Tibial artery (tissue), 4 donors: ENCODE measurements at regions not wholly inside any gene's neighbourhood (a gene's known extent, or its start where the extent isn't known, plus 50 kb on each side); places are given as distances from the start of the nearest gene placed in this dataset.

Experiments
- DNase-seq, 2 donors: peaks; one replicate each; pipeline ENCODE4 v3.0.0-alpha.2; 2019
- H3K27ac ChIP-seq, 2 donors: fragments of 200-600 bp; sonication (generic) in 1 of 2; 1 replicate in 1 of 2; 2 replicates in 1 of 2; pipeline ENCODE4 v1.5.1; 2018 to 2019; ENCODE audit warnings: mild to moderate bottlenecking in 1 of 2
- H3K27me3 ChIP-seq, 2 donors: fragments of 200-600 bp; sonication (generic) in 1 of 2; one replicate each; pipeline versions ENCODE4 v1.5.1 to v1.6.0; 2016 to 2019
- H3K36me3 ChIP-seq, 3 donors: fragments of 200-600 bp; sonication (generic) in 2 of 3; one replicate each; pipeline ENCODE4 v1.5.1; 2016 to 2019; ENCODE audit warnings: mild to moderate bottlenecking in 2 of 3
- H3K4me1 ChIP-seq, 4 donors: fragments of 200-600 bp; sonication (generic) in 2 of 4; 1 replicate in 3 of 4; 2 replicates in 1 of 4; pipeline ENCODE4 v1.5.1; 2016 to 2019
- H3K4me3 ChIP-seq, 2 donors: fragments of 200-600 bp; sonication (generic) in 1 of 2; 1 replicate in 1 of 2; 2 replicates in 1 of 2; pipeline ENCODE4 v1.5.1; 2018 to 2019; ENCODE audit warnings: mild to moderate bottlenecking in 2 of 2
- H3K9me3 ChIP-seq, 3 donors: fragments of 200-600 bp; sonication (generic) in 1 of 3; one replicate each; pipeline ENCODE4 v1.5.1; 2016 to 2019
- intact Hi-C: fragments of 100-400 bp; cut with DNase I; formaldehyde crosslinking; loops from one replicate; pipeline ENCODE4 v1.15.0; 2023; ENCODE audit warnings: low total_unique reads
- TF ChIP-seq, protein P1 (sequence below), 2 experiments: fragments of 200-600 bp in 1 of 2; fragments of 450-650 bp in 1 of 2; IDR thresholded peaks; one replicate each; pipeline ENCODE4 v1.5.1; 2017 to 2019; ENCODE audit warnings: antibody characterized with exemption in 2 of 2, mild to moderate bottlenecking in 1 of 2, moderate library complexity in 1 of 2

DNA sequence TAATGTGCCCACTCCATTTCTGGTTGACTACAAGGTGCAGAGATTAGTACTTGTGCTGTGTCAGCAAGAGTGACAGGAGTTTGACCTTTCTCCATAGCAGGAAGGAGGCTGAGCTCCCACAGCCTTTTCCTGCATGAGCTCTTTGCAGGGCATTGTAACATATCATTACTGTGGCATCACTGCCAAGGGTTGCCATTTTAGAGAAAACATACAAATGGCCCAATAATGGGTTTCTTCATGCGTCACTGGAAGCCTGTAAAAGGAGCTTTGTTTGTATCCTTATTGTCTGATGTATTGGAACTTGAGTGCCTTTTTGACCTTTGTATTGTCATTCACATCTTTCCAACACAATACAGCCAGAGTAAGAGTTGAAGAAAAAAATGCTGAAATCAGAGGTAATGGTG lies 323.0 kb upstream of the CDIN1 start:
- no peak overlapping the region for H3K4me3 ChIP-seq
- no peaks in the 10 kb centered on the region for H3K27me3 ChIP-seq
- no peak for DNase-seq
- H3K36me3 ChIP-seq, result no peaks in the 10 kb centered on the region
- TF ChIP-seq, protein P1, sequence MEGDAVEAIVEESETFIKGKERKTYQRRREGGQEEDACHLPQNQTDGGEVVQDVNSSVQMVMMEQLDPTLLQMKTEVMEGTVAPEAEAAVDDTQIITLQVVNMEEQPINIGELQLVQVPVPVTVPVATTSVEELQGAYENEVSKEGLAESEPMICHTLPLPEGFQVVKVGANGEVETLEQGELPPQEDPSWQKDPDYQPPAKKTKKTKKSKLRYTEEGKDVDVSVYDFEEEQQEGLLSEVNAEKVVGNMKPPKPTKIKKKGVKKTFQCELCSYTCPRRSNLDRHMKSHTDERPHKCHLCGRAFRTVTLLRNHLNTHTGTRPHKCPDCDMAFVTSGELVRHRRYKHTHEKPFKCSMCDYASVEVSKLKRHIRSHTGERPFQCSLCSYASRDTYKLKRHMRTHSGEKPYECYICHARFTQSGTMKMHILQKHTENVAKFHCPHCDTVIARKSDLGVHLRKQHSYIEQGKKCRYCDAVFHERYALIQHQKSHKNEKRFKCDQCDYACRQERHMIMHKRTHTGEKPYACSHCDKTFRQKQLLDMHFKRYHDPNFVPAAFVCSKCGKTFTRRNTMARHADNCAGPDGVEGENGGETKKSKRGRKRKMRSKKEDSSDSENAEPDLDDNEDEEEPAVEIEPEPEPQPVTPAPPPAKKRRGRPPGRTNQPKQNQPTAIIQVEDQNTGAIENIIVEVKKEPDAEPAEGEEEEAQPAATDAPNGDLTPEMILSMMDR (IDR thresholded peaks at IDR 0.05), result no peak
- no peaks in the 10 kb centered on the region for H3K4me1 ChIP-seq
- H3K27ac ChIP-seq, result no peak overlapping the region
- intact Hi-C loops, result no loop called here
- H3K9me3 ChIP-seq, result no peaks in the 10 kb centered on the region

DNA sequence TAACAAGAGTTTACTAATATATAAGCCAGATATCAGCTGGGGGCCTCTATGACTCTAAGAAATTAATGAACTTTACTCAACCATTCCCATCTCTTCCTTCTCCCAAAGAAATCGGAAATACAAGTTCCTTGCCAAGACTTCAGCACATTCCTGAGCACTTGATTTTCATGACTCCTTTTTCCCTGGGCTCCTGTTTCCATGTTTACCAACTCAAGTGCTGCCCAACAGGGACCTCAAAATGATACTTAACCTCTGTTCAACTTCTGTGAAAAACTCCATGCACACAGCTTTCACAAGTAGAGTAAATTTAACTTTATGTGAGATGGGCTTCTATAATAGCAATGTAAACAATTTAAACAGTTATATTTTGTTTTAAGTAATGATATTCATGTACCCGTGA lies 315.8 kb upstream of the CDIN1 start:
- H3K4me3 ChIP-seq, result no peak overlapping the region
- H3K36me3 ChIP-seq, result no peaks in the 10 kb centered on the region
- H3K4me1 ChIP-seq, result no peaks in the 10 kb centered on the region
- TF ChIP-seq, protein P1 (IDR thresholded peaks at IDR 0.05), result no peak
- H3K27ac ChIP-seq, result no peak overlapping the region
- intact Hi-C loops, result no loop called here
- H3K27me3 ChIP-seq, result no peaks in the 10 kb centered on the region
- no peaks in the 10 kb centered on the region for H3K9me3 ChIP-seq
- no peak for DNase-seq

- H3K9me3 ChIP-seq, result no peaks in the 10 kb centered on the region
- H3K27ac ChIP-seq, result no peak overlapping the region
- intact Hi-C loops, result no loop called here
- H3K36me3 ChIP-seq, result no peaks in the 10 kb centered on the region
- H3K27me3 ChIP-seq, result no peaks in the 10 kb centered on the region
- TF ChIP-seq, protein P1 (IDR thresholded peaks at IDR 0.05), result no peak
- DNase-seq, result no peak
- H3K4me1 ChIP-seq, result no peaks in the 10 kb centered on the region
- H3K4me3 ChIP-seq, result no peak overlapping the region
Observed at GRCh38 chr15:36265422-36265821, 314.0 kb upstream of the CDIN1 start.

- no peaks in the 10 kb centered on the region for H3K4me1 ChIP-seq
- H3K9me3 ChIP-seq, result no peaks in the 10 kb centered on the region
- H3K4me3 ChIP-seq, result no peak overlapping the region
- DNase-seq, result no peak
- TF ChIP-seq, protein P1 (IDR thresholded peaks at IDR 0.05), result no peak
- no peaks in the 10 kb centered on the region for H3K36me3 ChIP-seq
- H3K27ac ChIP-seq, result no peak overlapping the region
- no peaks in the 10 kb centered on the region for H3K27me3 ChIP-seq
- intact Hi-C loops, result no loop called here
Observed at GRCh38 chr15:36271048-36271447, 308.4 kb upstream of the CDIN1 start.

- DNase-seq, result no peak
- no peaks in the 10 kb centered on the region for H3K27me3 ChIP-seq
- no peak overlapping the region for H3K4me3 ChIP-seq
- TF ChIP-seq, protein P1 (IDR thresholded peaks at IDR 0.05), result no peak
- H3K27ac ChIP-seq, result no peak overlapping the region
- H3K4me1 ChIP-seq, result no peaks in the 10 kb centered on the region
- intact Hi-C loops, result no loop called here
- H3K9me3 ChIP-seq, result peaks cover 0 to 16% (median 14%) of the 10 kb centered on the region in 3 donors
- H3K36me3 ChIP-seq, result no peaks in the 10 kb centered on the region
Observed at GRCh38 chr15:36275656-36276055, 303.8 kb upstream of the CDIN1 start.

DNA sequence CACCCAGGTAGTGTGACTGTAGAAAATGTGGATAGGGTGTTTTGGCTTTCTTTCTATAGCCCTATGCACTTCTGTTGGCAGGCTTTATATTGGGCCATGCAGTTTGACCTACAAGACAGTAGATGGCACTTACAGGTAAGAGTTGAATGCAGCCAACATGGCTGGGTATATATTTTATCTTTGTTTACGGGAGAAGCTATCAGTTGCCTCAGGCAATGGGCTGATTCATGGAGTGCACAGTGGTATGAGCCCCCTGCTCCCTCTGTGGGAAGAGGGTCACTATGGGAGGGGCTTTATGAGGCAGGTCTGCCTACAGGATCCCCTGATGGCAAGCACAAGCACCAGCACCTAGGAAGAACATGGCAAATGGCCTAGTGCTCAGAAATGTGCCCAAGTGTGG lies 301.2 kb upstream of the CDIN1 start:
- H3K9me3 ChIP-seq, result peaks cover 0 to 16% (median 14%) of the 10 kb centered on the region in 3 donors
- no peaks in the 10 kb centered on the region for H3K36me3 ChIP-seq
- no peak overlapping the region for H3K27ac ChIP-seq
- no peaks in the 10 kb centered on the region for H3K4me1 ChIP-seq
- no peak for DNase-seq
- no peaks in the 10 kb centered on the region for H3K27me3 ChIP-seq
- H3K4me3 ChIP-seq, result no peak overlapping the region
- TF ChIP-seq, protein P1 (IDR thresholded peaks at IDR 0.05), result no peak
- intact Hi-C loops, result no loop called here
